ENCODE measurements at regions not wholly inside any gene's neighbourhood (a gene's known extent, or its start where the extent isn't known, plus 50 kb on each side); places are given as distances from the start of the nearest gene placed in this dataset.

- no peaks in the 10 kb centered on the region for H3K4me1 Mint-ChIP-seq (ENCODE audit: low read depth, unreplicated experiment)
- intact Hi-C loops (cut with micrococcal nuclease; ENCODE audit: unreplicated experiment), result no loop called here
- H3K36me3 ChIP-seq (ENCODE audit: control insufficient read depth, insufficient read depth, low read length), result no peaks in the 10 kb centered on the region
- H3K4me1 ChIP-seq, result no peaks in the 10 kb centered on the region
- no peaks in the 10 kb centered on the region for H3K9me3 ChIP-seq
- ChIA-PET POLR2A (no interaction called here), CTCF (no interaction called here)
- no peaks in the 10 kb centered on the region for H3K27me3 ChIP-seq (replicated peaks; ENCODE audit: control insufficient read depth, insufficient read depth, low read length)
- BruUV-seq (replicated peaks), result no TSS peak
- DNase-seq, result no peak
- no peak for TF ChIP-seq CTCF (IDR thresholded peaks at IDR 0.05; ENCODE audit: insufficient read depth in 1 of 2, low read depth in 1 of 2, low read length in 1 of 2, severe bottlenecking in 1 of 2, unreplicated experiment in 1 of 2)
- H3K4me3 ChIP-seq (ENCODE audit: low read depth, low read length), result no peak overlapping the region
- peaks cover 4% of the 10 kb centered on the region for H3K27me3 Mint-ChIP-seq (ENCODE audit: insufficient read depth, unreplicated experiment)
- no peak overlapping the region for H3K4me3 Mint-ChIP-seq (ENCODE audit: unreplicated experiment)
- no peaks in the 10 kb centered on the region for H3K9me3 Mint-ChIP-seq (ENCODE audit: unreplicated experiment)
- no peaks in the 10 kb centered on the region for H3K36me3 Mint-ChIP-seq (ENCODE audit: insufficient read depth, unreplicated experiment)
- H3K27ac Mint-ChIP-seq (ENCODE audit: unreplicated experiment), result no peak overlapping the region
Observed at GRCh38 chr14:38505973-38506249, 250.0 kb upstream of the CLEC14A start.

GRCh38 chr14:38505221-38505972 lies 249.5 kb upstream of the CLEC14A start:
- no peak for TF ChIP-seq CTCF (IDR thresholded peaks at IDR 0.05; ENCODE audit: insufficient read depth in 1 of 2, low read depth in 1 of 2, low read length in 1 of 2, severe bottlenecking in 1 of 2, unreplicated experiment in 1 of 2)
- no peak overlapping the region for H3K4me3 Mint-ChIP-seq (ENCODE audit: unreplicated experiment)

GRCh38 chr14:38504175-38504574 lies 248.3 kb upstream of the CLEC14A start:
- Histone ChIP-seq H3K36me3 (ENCODE audit: control insufficient read depth, insufficient read depth, low read length) (no peaks in the 10 kb centered on the region), H3K4me3 (ENCODE audit: low read depth, low read length) (no peak overlapping the region), H3K27me3 (replicated peaks; ENCODE audit: control insufficient read depth, insufficient read depth, low read length) (no peaks in the 10 kb centered on the region), H3K9me3 (no peaks in the 10 kb centered on the region), H3K4me1 (no peaks in the 10 kb centered on the region)
- H3K9me3 Mint-ChIP-seq (ENCODE audit: unreplicated experiment), result no peaks in the 10 kb centered on the region
- H3K27ac Mint-ChIP-seq (ENCODE audit: unreplicated experiment), result no peak overlapping the region
- ChIA-PET CTCF (no interaction called here), POLR2A (no interaction called here)
- no TSS peak for BruUV-seq (replicated peaks)
- TF ChIP-seq CTCF (IDR thresholded peaks at IDR 0.05; ENCODE audit: insufficient read depth in 1 of 2, low read depth in 1 of 2, low read length in 1 of 2, severe bottlenecking in 1 of 2, unreplicated experiment in 1 of 2), result no peak
- H3K36me3 Mint-ChIP-seq (ENCODE audit: insufficient read depth, unreplicated experiment), result no peaks in the 10 kb centered on the region
- H3K27me3 Mint-ChIP-seq (ENCODE audit: insufficient read depth, unreplicated experiment), result peaks cover 4% of the 10 kb centered on the region
- no peak for DNase-seq
- intact Hi-C loops (cut with micrococcal nuclease; ENCODE audit: unreplicated experiment), result no loop called here
- H3K4me3 Mint-ChIP-seq (ENCODE audit: unreplicated experiment), result no peak overlapping the region
- H3K4me1 Mint-ChIP-seq (ENCODE audit: low read depth, unreplicated experiment), result no peaks in the 10 kb centered on the region

More at GRCh38 chr14:38505221-38505972, 249.5 kb upstream of the CLEC14A start:
- Histone ChIP-seq H3K4me3 (ENCODE audit: low read depth, low read length) (no peak overlapping the region), H3K9me3 (no peaks in the 10 kb centered on the region), H3K36me3 (ENCODE audit: control insufficient read depth, insufficient read depth, low read length) (no peaks in the 10 kb centered on the region), H3K4me1 (no peaks in the 10 kb centered on the region), H3K27me3 (replicated peaks; ENCODE audit: control insufficient read depth, insufficient read depth, low read length) (no peaks in the 10 kb centered on the region)
- no peak for DNase-seq
- no peaks in the 10 kb centered on the region for H3K36me3 Mint-ChIP-seq (ENCODE audit: insufficient read depth, unreplicated experiment)
- ChIA-PET CTCF (interaction anchor here (0.5 kb wide), 1 partner anchor 383 kb away, joined by 5 read pairs; no protein-coding TSS in a partner anchor), POLR2A (no interaction called here)
- BruUV-seq (replicated peaks), result no TSS peak
- H3K9me3 Mint-ChIP-seq (ENCODE audit: unreplicated experiment), result no peaks in the 10 kb centered on the region
- no peak overlapping the region for H3K27ac Mint-ChIP-seq (ENCODE audit: unreplicated experiment)
- peaks cover 7% of the 10 kb centered on the region for H3K27me3 Mint-ChIP-seq (ENCODE audit: insufficient read depth, unreplicated experiment)
- intact Hi-C loops (cut with micrococcal nuclease; ENCODE audit: unreplicated experiment), result no loop called here
- H3K4me1 Mint-ChIP-seq (ENCODE audit: low read depth, unreplicated experiment), result no peaks in the 10 kb centered on the region

Measured in Caco-2 (cell line).